ENCODE measurements at regions not wholly inside any gene's neighbourhood (a gene's known extent, or its start where the extent isn't known, plus 50 kb on each side); places are given as distances from the start of the nearest gene placed in this dataset.
"Not testable (repeated sequence)": the region's sequence is repeated elsewhere in the genome, so short reads cannot be mapped to it uniquely, and the experiment has no call there.

DNA sequence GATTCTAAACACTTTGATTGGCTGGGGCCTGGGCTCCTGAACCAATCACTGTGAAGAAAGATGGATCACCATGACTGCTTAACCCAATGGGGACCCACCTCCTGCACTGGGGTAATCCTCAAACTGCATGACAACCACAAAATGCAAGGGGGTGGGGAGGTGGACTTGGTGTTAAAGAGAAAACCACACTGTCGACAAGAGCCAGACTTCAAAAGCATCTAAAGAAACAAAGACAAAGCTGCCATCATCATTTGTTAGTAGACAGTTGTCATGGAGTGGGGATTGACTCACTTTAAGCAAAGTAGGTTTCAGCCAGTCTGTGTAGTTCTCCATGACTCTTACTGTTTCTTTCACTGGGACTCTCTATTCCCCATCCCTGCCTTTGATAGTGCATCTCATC lies 433.8 kb downstream of the PLPP3 start:
- no peak for DNase-seq

DNA sequence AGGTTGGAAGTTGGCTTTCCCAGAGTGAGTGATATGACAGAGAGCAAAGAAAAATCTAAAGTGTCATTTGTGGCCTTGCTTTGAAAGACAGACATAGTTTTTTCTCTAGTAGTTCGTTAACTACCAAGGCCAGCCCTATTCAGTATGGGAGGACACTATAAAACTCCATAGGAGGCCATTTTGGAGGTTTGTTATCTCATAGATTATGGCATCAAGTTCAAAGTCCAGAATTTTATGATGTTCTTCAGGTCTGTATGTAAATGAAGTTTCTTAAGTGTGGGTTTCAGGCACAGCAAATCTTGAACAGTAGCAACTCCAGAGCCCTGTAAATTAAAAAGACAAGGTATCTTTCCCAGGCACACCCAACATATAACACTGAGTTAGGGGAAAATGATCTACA lies 437.1 kb downstream of the PLPP3 start:
- no peak for DNase-seq

GRCh38 chr1:56139836-56140235 lies 439.5 kb downstream of the PLPP3 start:
- DNase-seq, result no peak

DNA sequence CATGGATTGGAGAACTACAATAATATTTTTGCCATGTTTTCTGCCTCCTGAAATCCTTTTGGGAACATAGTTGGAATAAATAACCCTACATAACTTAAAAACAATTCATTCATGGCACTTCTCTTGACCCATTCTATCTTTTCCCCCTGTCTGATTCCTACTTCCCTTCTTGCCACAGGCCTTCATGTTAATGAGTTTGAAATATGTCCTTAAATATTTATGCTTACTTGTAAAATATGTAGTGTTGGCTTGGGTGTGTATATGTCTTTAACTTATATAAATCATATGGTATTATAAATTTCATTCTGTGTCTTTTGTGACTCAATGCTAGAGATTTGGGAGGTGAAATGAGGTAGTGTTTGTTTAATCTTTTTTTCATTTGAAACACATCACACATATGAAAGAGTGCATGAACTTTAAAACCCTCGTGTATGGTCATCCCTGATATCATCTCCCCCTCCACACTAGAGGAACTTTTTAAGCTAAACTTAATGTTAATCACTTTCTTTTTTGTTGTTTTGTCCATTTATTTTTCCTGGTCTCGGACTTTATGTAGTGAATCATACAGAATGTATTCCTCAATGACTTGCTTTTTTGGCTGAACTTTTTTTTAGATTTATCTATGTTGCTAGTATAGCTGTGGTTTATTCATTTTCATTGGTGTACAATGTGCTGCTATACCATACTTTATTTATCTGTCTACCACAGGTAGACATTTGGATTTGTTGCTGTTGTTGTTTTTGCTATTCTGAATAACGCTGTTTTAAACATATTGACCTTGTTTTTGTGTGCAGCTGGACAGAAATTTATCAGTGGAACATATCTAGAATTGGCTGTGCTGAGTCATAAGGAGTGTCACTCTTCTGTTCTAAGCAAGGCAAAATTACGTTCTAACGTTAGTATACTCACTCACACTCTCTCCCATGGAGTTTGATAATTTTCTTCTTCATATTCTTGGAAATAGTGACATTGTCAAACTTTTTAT lies 441.6 kb downstream of the PLPP3 start:
- DNase-seq, result no peak

DNA sequence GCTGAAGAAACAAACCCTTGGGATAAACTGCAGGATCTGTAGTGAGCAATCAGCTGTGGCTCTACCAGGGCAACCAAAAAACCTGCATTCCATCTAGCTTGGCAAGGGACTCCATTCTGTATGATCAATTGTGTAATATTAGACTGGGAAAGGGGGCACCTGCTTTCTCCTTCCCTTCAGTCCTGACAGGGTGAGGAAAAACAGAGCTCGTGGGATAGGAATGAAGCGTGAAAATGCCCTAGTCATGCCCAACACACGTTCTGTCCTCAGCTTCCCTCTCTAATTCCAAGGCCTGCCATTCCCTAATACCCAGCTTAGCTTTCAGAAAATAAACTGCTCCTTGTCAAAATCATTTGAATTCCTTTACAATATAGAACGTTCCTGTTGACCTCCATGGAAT lies 442.3 kb downstream of the PLPP3 start:
- no peak for DNase-seq

GRCh38 chr1:56135864-56136147 lies 443.6 kb downstream of the PLPP3 start:
- DNase-seq, result no peak

GRCh38 chr1:56135069-56135863 lies 444.1 kb downstream of the PLPP3 start:
- no peak for DNase-seq

- no peak for DNase-seq
Measured at GRCh38 chr1:56133522-56134472, 445.6 kb downstream of the PLPP3 start.

DNA sequence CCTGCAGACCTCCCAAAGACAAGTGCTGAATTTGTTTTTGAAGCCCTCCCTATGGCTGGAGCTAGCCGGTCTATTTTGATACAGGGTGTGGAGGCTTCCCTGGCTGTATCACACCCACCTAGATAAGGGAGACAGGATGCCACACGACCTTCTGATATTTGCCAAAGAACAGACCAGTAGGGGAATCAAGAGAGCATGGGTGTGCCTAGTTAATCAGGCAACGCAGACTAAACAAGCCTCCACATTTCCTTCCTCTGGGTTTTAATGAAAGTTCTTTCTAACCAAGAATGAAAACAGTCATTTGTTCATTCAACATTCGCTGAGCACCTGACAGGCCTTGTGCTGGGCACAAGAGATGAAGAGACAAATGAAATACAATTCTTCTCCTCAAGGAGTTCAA lies 446.8 kb downstream of the PLPP3 start:
- no peak for DNase-seq

GRCh38 chr1:56129837-56130236 lies 449.5 kb downstream of the PLPP3 start:
- no peak for DNase-seq

GRCh38 chr1:56125316-56125715 lies 454.0 kb downstream of the PLPP3 start:
- DNase-seq, result no peak

GRCh38 chr1:56123826-56124225 lies 455.5 kb downstream of the PLPP3 start:
- no peak for DNase-seq

GRCh38 chr1:56123421-56123820 lies 455.9 kb downstream of the PLPP3 start:
- DNase-seq, result no peak

GRCh38 chr1:56120021-56120420 lies 459.3 kb downstream of the PLPP3 start:
- no peak for DNase-seq

GRCh38 chr1:56118676-56119075 lies 460.7 kb downstream of the PLPP3 start:
- not testable (repeated sequence) for DNase-seq

- DNase-seq, result no peak
Measured at GRCh38 chr1:56115701-56116100, 463.7 kb downstream of the PLPP3 start.

GRCh38 chr1:56113679-56114078 lies 465.7 kb downstream of the PLPP3 start:
- DNase-seq, result no peak

GRCh38 chr1:56107275-56107638 lies 472.1 kb downstream of the PLPP3 start:
- no peak for DNase-seq

- DNase-seq, result no peak
Measured at GRCh38 chr1:56106531-56107274, 472.7 kb downstream of the PLPP3 start.

DNA sequence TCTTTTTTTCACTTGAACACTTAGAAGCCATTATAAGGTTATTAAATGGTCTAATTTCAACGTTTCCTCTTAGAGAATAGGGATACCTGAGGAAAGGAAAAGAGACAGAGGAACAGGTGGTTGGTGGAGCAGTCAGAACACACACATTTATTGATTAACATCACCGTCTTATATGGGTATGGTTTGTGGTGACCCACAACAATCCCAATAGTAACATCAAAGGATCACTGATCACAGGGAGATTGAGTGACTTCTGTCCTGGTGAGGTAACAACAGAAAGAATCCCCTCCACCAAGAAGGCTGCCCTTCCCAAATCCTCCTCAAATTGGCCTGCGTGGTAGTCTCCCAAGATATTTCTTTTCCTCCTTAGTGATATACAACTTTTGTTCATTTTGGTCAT lies 474.0 kb downstream of the PLPP3 start:
- no peak for DNase-seq

DNA sequence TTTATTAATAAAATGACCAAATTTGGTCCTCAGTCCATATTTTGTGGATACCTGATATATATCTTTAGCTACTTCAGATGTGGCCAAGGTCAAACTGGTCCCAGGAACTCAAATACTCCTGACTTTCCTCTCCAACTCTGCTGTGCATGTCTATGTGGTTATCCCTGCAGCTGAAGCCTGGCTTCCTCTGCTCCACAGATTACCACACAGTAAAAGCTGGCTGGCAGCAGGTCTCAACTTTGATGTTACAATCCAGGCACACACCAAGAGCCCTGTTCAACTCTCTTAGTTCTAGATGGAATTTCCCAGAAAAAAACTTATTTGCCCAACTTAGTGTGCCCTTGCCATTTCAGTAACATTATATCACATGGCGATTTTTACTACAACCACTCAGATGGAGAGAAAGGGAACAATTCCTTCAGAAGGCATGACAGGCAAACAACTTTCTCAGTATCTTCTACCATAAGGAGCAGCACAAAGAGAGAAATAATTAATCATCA lies 479.5 kb downstream of the PLPP3 start:
- no peak for DNase-seq

DNA sequence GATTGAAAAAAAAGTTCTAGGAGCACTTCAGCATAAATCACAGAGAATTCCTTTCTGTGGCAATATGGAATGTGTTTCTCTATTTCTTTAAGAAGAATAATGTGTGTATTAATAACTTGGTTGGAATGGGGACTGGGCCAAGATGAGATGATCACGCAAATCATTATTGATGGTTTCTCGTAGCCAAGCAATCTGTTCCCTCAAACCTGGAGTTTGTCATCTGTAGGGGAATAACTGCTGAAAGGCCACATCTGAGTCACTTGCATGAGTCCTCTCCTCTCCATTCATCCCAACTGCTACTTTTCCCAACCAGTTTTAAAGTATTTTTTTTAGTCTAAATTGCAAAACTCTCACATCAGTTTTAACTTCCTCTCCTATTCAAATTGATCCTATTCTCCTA lies 480.4 kb downstream of the PLPP3 start:
- no peak for DNase-seq

Measured in activated effector memory CD4-positive, alpha-beta T cell treated with Interleukin-2 at 50 U/mL for 16 hours (primary cell).